Ascending aorta (tissue), 2 donors: ENCODE measurements at regions not wholly inside any gene's neighbourhood (a gene's known extent, or its start where the extent isn't known, plus 50 kb on each side); places are given as distances from the start of the nearest gene placed in this dataset.

ENCODE experiments used
- DNase-seq, 2 donors: peaks; one replicate each; pipeline ENCODE4 v3.0.0-alpha.2; 2019; ENCODE audit warnings: low spot score in 2 of 2
- H3K27ac ChIP-seq, 2 donors: fragments of 200-600 bp; sonication (generic); one replicate each; pipeline ENCODE4 v1.5.1; 2016 to 2017; ENCODE audit warnings: mild to moderate bottlenecking in 1 of 2
- H3K27me3 ChIP-seq: fragments of 200-600 bp; sonication (generic); one replicate; pipeline ENCODE4 v1.5.1; 2017
- H3K36me3 ChIP-seq, 2 donors: fragments of 200-600 bp; sonication (generic); one replicate each; pipeline ENCODE4 v1.5.1; 2016
- H3K4me1 ChIP-seq, 2 donors: fragments of 200-600 bp; sonication (generic); one replicate each; pipeline ENCODE4 v1.5.1; 2016 to 2017; ENCODE audit warnings: mild to moderate bottlenecking in 1 of 2
- H3K4me3 ChIP-seq, 2 donors: fragments of 200-600 bp; sonication (generic); one replicate each; pipeline ENCODE4 v1.5.1; 2016 to 2017; ENCODE audit warnings: mild to moderate bottlenecking in 1 of 2
- H3K9me3 ChIP-seq, 2 donors: fragments of 200-600 bp; sonication (generic); one replicate each; pipeline ENCODE4 v1.5.1; 2016
- intact Hi-C: fragments of 100-400 bp; cut with DNase I; formaldehyde crosslinking; loops from one replicate; pipeline ENCODE4 v1.15.1; 2023
- TF ChIP-seq, protein P1 (sequence below), 3 experiments: fragments of 200-600 bp in 2 of 3; fragments of 450-650 bp in 1 of 3; sonication (generic) in 2 of 3; IDR thresholded peaks; one replicate each; pipeline ENCODE4 v1.5.1; 2016 to 2019; ENCODE audit warnings: antibody characterized with exemption in 3 of 3, mild to moderate bottlenecking in 1 of 3, moderate library complexity in 1 of 3

GRCh38 chr22:49091451-49091850, 736.2 kb downstream of the BRD1 start:
- intact Hi-C loops, result no loop called here

GRCh38 chr22:49090853-49091135, 736.9 kb downstream of the BRD1 start:
- H3K9me3 ChIP-seq, result no peaks in the 10 kb centered on the region
- H3K27me3 ChIP-seq, result no peaks in the 10 kb centered on the region
- no peak for DNase-seq
- TF ChIP-seq, protein P1, sequence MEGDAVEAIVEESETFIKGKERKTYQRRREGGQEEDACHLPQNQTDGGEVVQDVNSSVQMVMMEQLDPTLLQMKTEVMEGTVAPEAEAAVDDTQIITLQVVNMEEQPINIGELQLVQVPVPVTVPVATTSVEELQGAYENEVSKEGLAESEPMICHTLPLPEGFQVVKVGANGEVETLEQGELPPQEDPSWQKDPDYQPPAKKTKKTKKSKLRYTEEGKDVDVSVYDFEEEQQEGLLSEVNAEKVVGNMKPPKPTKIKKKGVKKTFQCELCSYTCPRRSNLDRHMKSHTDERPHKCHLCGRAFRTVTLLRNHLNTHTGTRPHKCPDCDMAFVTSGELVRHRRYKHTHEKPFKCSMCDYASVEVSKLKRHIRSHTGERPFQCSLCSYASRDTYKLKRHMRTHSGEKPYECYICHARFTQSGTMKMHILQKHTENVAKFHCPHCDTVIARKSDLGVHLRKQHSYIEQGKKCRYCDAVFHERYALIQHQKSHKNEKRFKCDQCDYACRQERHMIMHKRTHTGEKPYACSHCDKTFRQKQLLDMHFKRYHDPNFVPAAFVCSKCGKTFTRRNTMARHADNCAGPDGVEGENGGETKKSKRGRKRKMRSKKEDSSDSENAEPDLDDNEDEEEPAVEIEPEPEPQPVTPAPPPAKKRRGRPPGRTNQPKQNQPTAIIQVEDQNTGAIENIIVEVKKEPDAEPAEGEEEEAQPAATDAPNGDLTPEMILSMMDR (IDR thresholded peaks at IDR 0.05), result no peak
- no peak overlapping the region for H3K4me3 ChIP-seq
- H3K4me1 ChIP-seq, result no peaks in the 10 kb centered on the region
- intact Hi-C loops, result no loop called here
- no peaks in the 10 kb centered on the region for H3K36me3 ChIP-seq
- no peak overlapping the region for H3K27ac ChIP-seq

More at GRCh38 chr22:49091451-49091850, 736.2 kb downstream of the BRD1 start:
- H3K9me3 ChIP-seq, result no peaks in the 10 kb centered on the region
- H3K4me3 ChIP-seq, result no peak overlapping the region
- no peaks in the 10 kb centered on the region for H3K4me1 ChIP-seq
- TF ChIP-seq, protein P1 (IDR thresholded peaks at IDR 0.05), result no peak
- H3K27ac ChIP-seq, result no peak overlapping the region
- no peaks in the 10 kb centered on the region for H3K36me3 ChIP-seq
- no peaks in the 10 kb centered on the region for H3K27me3 ChIP-seq
- no peak for DNase-seq

DNA sequence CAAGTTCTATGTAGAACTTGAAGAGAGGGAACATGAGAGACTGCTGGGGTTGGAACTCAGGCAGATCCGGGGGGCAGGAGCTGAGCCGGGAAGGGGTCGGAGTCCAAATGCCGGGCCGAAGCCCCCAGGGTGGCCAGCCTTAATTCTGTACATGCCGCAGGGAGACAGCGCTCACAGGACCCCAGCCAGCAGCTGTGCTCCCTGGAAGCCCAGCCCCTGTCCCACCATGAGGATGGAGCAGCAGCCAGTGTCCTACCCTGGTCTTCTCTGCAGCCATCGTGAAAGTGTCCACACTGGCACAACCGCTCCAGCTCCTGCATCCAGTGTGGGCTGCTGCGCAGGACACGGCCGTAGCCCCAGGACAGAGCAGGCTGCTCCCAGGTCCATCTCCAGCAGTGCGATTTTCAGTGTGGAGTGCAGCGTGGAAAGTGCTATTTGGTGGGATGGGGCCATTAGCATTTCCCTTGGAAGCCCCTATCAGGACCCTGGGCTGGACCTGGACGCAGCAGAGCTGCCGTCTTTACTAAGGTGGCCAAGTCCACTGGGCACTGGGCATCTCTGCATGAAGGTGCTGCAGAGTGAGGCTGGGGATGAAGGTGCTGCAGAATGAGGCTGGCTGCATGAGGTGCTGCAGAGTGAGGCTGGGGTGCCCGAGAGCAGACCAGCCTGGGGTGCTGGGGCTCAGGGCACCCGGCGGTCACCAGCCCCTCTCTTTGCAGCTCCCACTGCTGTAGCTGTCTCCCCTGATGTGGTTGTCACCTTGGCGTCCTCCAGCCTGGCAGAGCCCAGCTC, 737.4 kb downstream of the BRD1 start:
- TF ChIP-seq, protein P1 (IDR thresholded peaks at IDR 0.05), result no peak
- Histone ChIP-seq H3K4me3 (no peak overlapping the region), H3K27me3 (no peaks in the 10 kb centered on the region), H3K4me1 (no peaks in the 10 kb centered on the region), H3K36me3 (no peaks in the 10 kb centered on the region), H3K9me3 (no peaks in the 10 kb centered on the region), H3K27ac (no peak overlapping the region)
- intact Hi-C loops, result no loop called here
- DNase-seq, result no peak

- Histone ChIP-seq H3K27ac (no peak overlapping the region), H3K9me3 (no peaks in the 10 kb centered on the region), H3K4me1 (no peaks in the 10 kb centered on the region), H3K27me3 (no peaks in the 10 kb centered on the region), H3K36me3 (no peaks in the 10 kb centered on the region), H3K4me3 (no peak overlapping the region)
- DNase-seq, result no peak
- intact Hi-C loops, result no loop called here
- TF ChIP-seq, protein P1 (IDR thresholded peaks at IDR 0.05), result no peak
These were observed 738.6 kb downstream of the BRD1 start for GRCh38 chr22:49088801-49089791.

DNA sequence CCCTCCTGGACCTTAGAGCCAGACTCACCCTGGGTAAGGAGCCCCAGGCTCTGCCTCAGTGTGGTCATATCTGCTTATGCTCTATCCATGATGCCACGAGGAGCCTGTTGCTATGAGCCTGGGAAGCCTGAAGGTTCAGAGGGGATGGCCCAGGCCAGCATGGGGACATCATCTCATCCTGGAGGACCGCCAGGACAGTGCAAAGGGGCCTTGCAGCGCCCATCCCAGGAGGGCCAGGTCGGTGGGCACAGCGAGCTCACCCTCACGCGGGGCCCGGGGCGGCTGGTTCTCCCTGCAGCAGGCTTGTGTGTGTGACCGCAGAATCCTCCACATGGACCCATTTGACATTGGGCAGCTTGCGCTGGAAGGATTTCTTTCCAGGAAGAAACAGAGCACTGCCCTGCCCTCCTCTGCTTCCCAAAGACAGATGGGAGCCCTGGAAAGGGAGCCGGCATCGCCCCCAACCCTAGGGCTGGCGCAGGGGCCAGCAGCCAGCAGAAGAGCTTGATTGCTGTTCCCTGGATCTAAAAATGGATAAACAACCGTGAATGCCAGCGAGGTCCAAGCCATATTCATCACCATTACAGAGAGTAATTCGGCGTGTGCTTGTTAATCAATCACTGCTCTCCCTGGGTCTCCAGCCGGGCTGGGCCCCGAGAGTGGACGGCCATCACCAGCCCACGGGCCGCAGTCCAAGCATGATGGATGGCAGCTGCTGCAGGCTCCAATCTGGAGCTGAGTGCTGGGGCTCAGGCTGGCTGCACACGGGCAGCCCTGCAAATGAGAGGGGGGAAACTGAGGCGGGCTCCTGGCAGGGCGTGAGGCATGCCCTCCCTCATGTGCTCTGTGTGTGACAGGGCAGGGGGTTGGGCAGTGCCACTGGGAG, 739.7 kb downstream of the BRD1 start:
- TF ChIP-seq, protein P1 (IDR thresholded peaks at IDR 0.05), result no peak
- Histone ChIP-seq H3K27me3 (no peaks in the 10 kb centered on the region), H3K4me3 (no peak overlapping the region), H3K4me1 (no peaks in the 10 kb centered on the region), H3K9me3 (no peaks in the 10 kb centered on the region), H3K27ac (no peak overlapping the region), H3K36me3 (no peaks in the 10 kb centered on the region)
- intact Hi-C loops, result no loop called here
- no peak for DNase-seq
